ENCODE measurements at regions not wholly inside any gene's neighbourhood (a gene's known extent, or its start where the extent isn't known, plus 50 kb on each side); places are given as distances from the start of the nearest gene placed in this dataset.

DNA sequence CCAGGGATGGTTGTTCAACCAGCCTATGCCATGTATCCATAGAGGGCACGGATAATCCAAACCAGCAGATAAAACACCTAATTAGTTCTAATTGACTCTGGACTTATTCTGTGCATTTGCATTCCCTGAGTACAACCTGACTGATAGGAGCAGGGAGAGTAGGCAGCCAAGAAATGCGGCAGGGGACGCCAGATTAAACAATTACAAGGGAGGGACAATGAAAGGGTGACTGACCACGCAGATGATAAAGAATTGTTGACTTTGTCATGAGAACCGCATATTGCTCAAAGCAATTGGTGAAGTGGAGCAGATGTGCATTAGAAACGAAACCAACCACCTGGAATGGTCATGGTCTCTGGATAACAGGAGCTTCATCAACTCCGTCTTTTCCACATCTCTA lies 369.1 kb upstream of the FRG2C start:
- H4K20me1 ChIP-seq (ENCODE audit: insufficient read depth), result no peaks in the 10 kb centered on the region
- POLR2A ChIA-PET, result no interaction called here
- no peaks in the 10 kb centered on the region for H3K9me3 ChIP-seq
- H3K27me3 ChIP-seq (ENCODE audit: insufficient read depth), result no peaks in the 10 kb centered on the region
- no peak for DNase-seq
- H3K27ac ChIP-seq (ENCODE audit: low read depth in 2 of 2, low read length in 1 of 2), result no peak overlapping the region
- TF ChIP-seq, protein P1, sequence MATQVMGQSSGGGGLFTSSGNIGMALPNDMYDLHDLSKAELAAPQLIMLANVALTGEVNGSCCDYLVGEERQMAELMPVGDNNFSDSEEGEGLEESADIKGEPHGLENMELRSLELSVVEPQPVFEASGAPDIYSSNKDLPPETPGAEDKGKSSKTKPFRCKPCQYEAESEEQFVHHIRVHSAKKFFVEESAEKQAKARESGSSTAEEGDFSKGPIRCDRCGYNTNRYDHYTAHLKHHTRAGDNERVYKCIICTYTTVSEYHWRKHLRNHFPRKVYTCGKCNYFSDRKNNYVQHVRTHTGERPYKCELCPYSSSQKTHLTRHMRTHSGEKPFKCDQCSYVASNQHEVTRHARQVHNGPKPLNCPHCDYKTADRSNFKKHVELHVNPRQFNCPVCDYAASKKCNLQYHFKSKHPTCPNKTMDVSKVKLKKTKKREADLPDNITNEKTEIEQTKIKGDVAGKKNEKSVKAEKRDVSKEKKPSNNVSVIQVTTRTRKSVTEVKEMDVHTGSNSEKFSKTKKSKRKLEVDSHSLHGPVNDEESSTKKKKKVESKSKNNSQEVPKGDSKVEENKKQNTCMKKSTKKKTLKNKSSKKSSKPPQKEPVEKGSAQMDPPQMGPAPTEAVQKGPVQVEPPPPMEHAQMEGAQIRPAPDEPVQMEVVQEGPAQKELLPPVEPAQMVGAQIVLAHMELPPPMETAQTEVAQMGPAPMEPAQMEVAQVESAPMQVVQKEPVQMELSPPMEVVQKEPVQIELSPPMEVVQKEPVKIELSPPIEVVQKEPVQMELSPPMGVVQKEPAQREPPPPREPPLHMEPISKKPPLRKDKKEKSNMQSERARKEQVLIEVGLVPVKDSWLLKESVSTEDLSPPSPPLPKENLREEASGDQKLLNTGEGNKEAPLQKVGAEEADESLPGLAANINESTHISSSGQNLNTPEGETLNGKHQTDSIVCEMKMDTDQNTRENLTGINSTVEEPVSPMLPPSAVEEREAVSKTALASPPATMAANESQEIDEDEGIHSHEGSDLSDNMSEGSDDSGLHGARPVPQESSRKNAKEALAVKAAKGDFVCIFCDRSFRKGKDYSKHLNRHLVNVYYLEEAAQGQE (IDR thresholded peaks at IDR 0.05; ENCODE audit: low read depth, low read length), result no peak
- no peak for TF ChIP-seq RCOR1 (IDR thresholded peaks at IDR 0.05; ENCODE audit: low read length)
- TF ChIP-seq SIN3A (IDR thresholded peaks at IDR 0.05; ENCODE audit: borderline replicate concordance, low read depth, low read length), result no peak
- TF ChIP-seq, protein P2, sequence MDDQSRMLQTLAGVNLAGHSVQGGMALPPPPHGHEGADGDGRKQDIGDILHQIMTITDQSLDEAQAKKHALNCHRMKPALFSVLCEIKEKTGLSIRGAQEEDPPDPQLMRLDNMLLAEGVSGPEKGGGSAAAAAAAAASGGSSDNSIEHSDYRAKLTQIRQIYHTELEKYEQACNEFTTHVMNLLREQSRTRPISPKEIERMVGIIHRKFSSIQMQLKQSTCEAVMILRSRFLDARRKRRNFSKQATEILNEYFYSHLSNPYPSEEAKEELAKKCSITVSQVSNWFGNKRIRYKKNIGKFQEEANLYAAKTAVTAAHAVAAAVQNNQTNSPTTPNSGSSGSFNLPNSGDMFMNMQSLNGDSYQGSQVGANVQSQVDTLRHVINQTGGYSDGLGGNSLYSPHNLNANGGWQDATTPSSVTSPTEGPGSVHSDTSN (IDR thresholded peaks at IDR 0.05), result no peak
- TF ChIP-seq FOSL2 (IDR thresholded peaks at IDR 0.05; ENCODE audit: borderline replicate concordance, low read depth), result no peak
- no peak for TF ChIP-seq TCF12 (IDR thresholded peaks at IDR 0.05)
- TF ChIP-seq SMC3 (IDR thresholded peaks at IDR 0.05; ENCODE audit: low read depth, low read length), result no peak
- no peak for TF ChIP-seq NFIC (IDR thresholded peaks at IDR 0.05; ENCODE audit: borderline replicate concordance)
- TF ChIP-seq, protein P3, sequence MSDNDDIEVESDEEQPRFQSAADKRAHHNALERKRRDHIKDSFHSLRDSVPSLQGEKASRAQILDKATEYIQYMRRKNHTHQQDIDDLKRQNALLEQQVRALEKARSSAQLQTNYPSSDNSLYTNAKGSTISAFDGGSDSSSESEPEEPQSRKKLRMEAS (IDR thresholded peaks at IDR 0.05; ENCODE audit: low read depth), result no peak
- TF ChIP-seq GABPA (IDR thresholded peaks at IDR 0.05; ENCODE audit: low read depth), result no peak
- TF ChIP-seq EZH2phosphoT487 (IDR thresholded peaks at IDR 0.05; ENCODE audit: borderline replicate concordance, low read depth), result no peak
- no peak for TF ChIP-seq YY1 (IDR thresholded peaks at IDR 0.05; ENCODE audit: low read depth)
- no peak for TF ChIP-seq ELF1 (IDR thresholded peaks at IDR 0.05)
- TF ChIP-seq GATA2 (CRISPR knock-in tag; IDR thresholded peaks at IDR 0.05), result no peak
- no peak for TF ChIP-seq FOXJ3 (CRISPR knock-in tag; IDR thresholded peaks at IDR 0.05)
- TF ChIP-seq, protein P4, sequence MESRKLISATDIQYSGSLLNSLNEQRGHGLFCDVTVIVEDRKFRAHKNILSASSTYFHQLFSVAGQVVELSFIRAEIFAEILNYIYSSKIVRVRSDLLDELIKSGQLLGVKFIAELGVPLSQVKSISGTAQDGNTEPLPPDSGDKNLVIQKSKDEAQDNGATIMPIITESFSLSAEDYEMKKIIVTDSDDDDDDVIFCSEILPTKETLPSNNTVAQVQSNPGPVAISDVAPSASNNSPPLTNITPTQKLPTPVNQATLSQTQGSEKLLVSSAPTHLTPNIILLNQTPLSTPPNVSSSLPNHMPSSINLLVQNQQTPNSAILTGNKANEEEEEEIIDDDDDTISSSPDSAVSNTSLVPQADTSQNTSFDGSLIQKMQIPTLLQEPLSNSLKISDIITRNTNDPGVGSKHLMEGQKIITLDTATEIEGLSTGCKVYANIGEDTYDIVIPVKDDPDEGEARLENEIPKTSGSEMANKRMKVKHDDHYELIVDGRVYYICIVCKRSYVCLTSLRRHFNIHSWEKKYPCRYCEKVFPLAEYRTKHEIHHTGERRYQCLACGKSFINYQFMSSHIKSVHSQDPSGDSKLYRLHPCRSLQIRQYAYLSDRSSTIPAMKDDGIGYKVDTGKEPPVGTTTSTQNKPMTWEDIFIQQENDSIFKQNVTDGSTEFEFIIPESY (IDR thresholded peaks at IDR 0.05; ENCODE audit: borderline replicate concordance, low read depth), result no peak
- TF ChIP-seq MEF2A (IDR thresholded peaks at IDR 0.05; ENCODE audit: borderline replicate concordance, low read depth), result no peak
- no peak for TF ChIP-seq NRF1 (IDR thresholded peaks at IDR 0.05; ENCODE audit: low read depth, low read length)
- TF ChIP-seq, protein P5, sequence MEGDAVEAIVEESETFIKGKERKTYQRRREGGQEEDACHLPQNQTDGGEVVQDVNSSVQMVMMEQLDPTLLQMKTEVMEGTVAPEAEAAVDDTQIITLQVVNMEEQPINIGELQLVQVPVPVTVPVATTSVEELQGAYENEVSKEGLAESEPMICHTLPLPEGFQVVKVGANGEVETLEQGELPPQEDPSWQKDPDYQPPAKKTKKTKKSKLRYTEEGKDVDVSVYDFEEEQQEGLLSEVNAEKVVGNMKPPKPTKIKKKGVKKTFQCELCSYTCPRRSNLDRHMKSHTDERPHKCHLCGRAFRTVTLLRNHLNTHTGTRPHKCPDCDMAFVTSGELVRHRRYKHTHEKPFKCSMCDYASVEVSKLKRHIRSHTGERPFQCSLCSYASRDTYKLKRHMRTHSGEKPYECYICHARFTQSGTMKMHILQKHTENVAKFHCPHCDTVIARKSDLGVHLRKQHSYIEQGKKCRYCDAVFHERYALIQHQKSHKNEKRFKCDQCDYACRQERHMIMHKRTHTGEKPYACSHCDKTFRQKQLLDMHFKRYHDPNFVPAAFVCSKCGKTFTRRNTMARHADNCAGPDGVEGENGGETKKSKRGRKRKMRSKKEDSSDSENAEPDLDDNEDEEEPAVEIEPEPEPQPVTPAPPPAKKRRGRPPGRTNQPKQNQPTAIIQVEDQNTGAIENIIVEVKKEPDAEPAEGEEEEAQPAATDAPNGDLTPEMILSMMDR (IDR thresholded peaks at IDR 0.05), result no peak
- no peaks in the 10 kb centered on the region; a peak in 1 of 4 replicates for H3K4me1 ChIP-seq (ENCODE audit: control insufficient read depth in 1 of 2, insufficient read depth in 2 of 2, low read depth in 1 of 2, low read length in 1 of 2)
- H3K36me3 ChIP-seq (replicated peaks in 1 of 2; ENCODE audit: control insufficient read depth in 1 of 2, insufficient read depth in 2 of 2, low read length in 1 of 2), result no peaks in the 10 kb centered on the region
- no peak overlapping the region for H3K4me2 ChIP-seq
- H3K4me3 ChIP-seq (ENCODE audit: low read depth in 2 of 2, low read length in 1 of 2), result no peak overlapping the region
- 27% methylated on average over 7 of the region's 7 CpGs for WGBS (ENCODE audit: low lambda C conversion rate)
- H2AFZ ChIP-seq (ENCODE audit: low read depth), result no peak overlapping the region
- no peak overlapping the region for H3K9ac ChIP-seq
- no peaks in the 10 kb centered on the region for H3K79me2 ChIP-seq (ENCODE audit: insufficient read depth)
- CTCF ChIA-PET, result interaction anchor here (1.2 kb wide), 1 partner anchor 127 kb away, joined by 3 read pairs; no protein-coding TSS in a partner anchor
- H3K9me2 ChIP-seq, result no peaks in the 10 kb centered on the region
- no peaks in the 10 kb centered on the region for H3F3A ChIP-seq (replicated peaks; ENCODE audit: insufficient read depth)
